Mesenchymal stem cell (in vitro differentiated cells and primary cell): ENCODE measurements at regions not wholly inside any gene's neighbourhood (a gene's known extent, or its start where the extent isn't known, plus 50 kb on each side); places are given as distances from the start of the nearest gene placed in this dataset.

Experiments used
- DNase-seq: peaks from one replicate; pipeline ENCODE4 v3.0.0-alpha.2; 2013
- H2AFZ ChIP-seq: one replicate; pipeline ENCODE4 v1.6.1; 2013; ENCODE audit warnings: low read depth, mild to moderate bottlenecking, control low read depth, inconsistent platforms, low read length, moderate library complexity
- H2AK5ac ChIP-seq: 2 replicates; pipeline ENCODE4 v1.6.1; 2013; ENCODE audit warnings: low read length, moderate library complexity, mild to moderate bottlenecking, inconsistent platforms; ENCODE audit not compliant: severe bottlenecking
- H2BK120ac ChIP-seq: one replicate; pipeline ENCODE4 v1.6.1; 2013; ENCODE audit warnings: low read depth, mild to moderate bottlenecking, inconsistent platforms, low read length, moderate library complexity
- H2BK12ac ChIP-seq, 2 experiments: one replicate each; pipeline ENCODE4 v1.6.1; 2013; ENCODE audit warnings: inconsistent platforms in 2 of 2, low read length in 2 of 2, mild to moderate bottlenecking in 2 of 2, moderate library complexity in 2 of 2, control low read depth in 1 of 2
- H2BK15ac ChIP-seq: one replicate; pipeline ENCODE4 v1.6.1; 2013; ENCODE audit warnings: mild to moderate bottlenecking, low read depth, inconsistent platforms; ENCODE audit not compliant: poor library complexity, severe bottlenecking
- H2BK5ac ChIP-seq: 2 replicates; pipeline ENCODE4 v1.6.1; 2013; ENCODE audit warnings: low read depth, mild to moderate bottlenecking, low read length, control low read depth, inconsistent platforms; ENCODE audit not compliant: poor library complexity, severe bottlenecking
- H3K14ac ChIP-seq, 2 experiments: one replicate each; pipeline ENCODE4 v1.6.1; 2013; ENCODE audit warnings: inconsistent platforms in 2 of 2, low read length in 2 of 2, control low read depth in 1 of 2, mild to moderate bottlenecking in 1 of 2, moderate library complexity in 1 of 2
- H3K18ac ChIP-seq, 2 experiments: one replicate each; pipeline ENCODE4 v1.6.1; 2013; ENCODE audit warnings: inconsistent platforms in 2 of 2, low read length in 2 of 2, control low read depth in 1 of 2, low read depth in 1 of 2, mild to moderate bottlenecking in 1 of 2
- H3K23ac ChIP-seq, 2 experiments: one replicate each; pipeline ENCODE4 v1.6.1; 2013; ENCODE audit warnings: inconsistent platforms in 2 of 2, low read length in 2 of 2, mild to moderate bottlenecking in 2 of 2, moderate library complexity in 2 of 2, control low read depth in 1 of 2
- H3K27ac ChIP-seq: 2 replicates; pipeline ENCODE4 v1.5.1; 2013; ENCODE audit warnings: mild to moderate bottlenecking, moderate library complexity, low read length, control low read depth, inconsistent platforms; ENCODE audit not compliant: poor library complexity, severe bottlenecking
- H3K27me3 ChIP-seq, 2 experiments: 2 replicates each; pipeline versions ENCODE4 v1.6.1 to v1.7.0; 2013; ENCODE audit warnings: low read length in 2 of 2, mild to moderate bottlenecking in 2 of 2, moderate library complexity in 2 of 2, control low read depth in 1 of 2, inconsistent platforms in 1 of 2; ENCODE audit not compliant: control insufficient read depth in 1 of 2, insufficient read depth in 1 of 2
- H3K36me3 ChIP-seq, 2 experiments: 2 replicates each; pipeline versions ENCODE4 v1.6.1 to v1.7.0; 2013; ENCODE audit warnings: low read length in 2 of 2, control low read depth in 1 of 2, inconsistent platforms in 1 of 2, low read depth in 1 of 2, mild to moderate bottlenecking in 1 of 2; ENCODE audit not compliant: insufficient read depth in 2 of 2, control insufficient read depth in 1 of 2
- H3K4ac ChIP-seq, 2 experiments: one replicate each; pipeline ENCODE4 v1.6.1; 2013; ENCODE audit warnings: inconsistent platforms in 2 of 2, low read length in 2 of 2, mild to moderate bottlenecking in 2 of 2, moderate library complexity in 2 of 2, control low read depth in 1 of 2, low read depth in 1 of 2
- H3K4me1 ChIP-seq: 2 replicates; pipeline ENCODE4 v1.6.1; 2013; ENCODE audit warnings: low read depth, low read length, control low read depth; ENCODE audit not compliant: control insufficient read depth, insufficient read depth
- H3K4me2 ChIP-seq: 2 replicates; pipeline ENCODE4 v1.6.1; 2013; ENCODE audit warnings: low read length, mild to moderate bottlenecking, inconsistent platforms; ENCODE audit not compliant: poor library complexity, severe bottlenecking
- H3K4me3 ChIP-seq, 2 experiments: 2 replicates each; pipeline versions ENCODE4 v1.5.1 to v1.7.0; 2013; ENCODE audit warnings: low read length in 2 of 2, mild to moderate bottlenecking in 2 of 2, control low read depth in 1 of 2, low read depth in 1 of 2; ENCODE audit not compliant: insufficient read depth in 1 of 2
- H3K79me1 ChIP-seq: replicated peaks from 2 replicates; pipeline ENCODE4 v1.6.1; 2013; ENCODE audit warnings: mild to moderate bottlenecking, control low read depth, low read length, inconsistent platforms; ENCODE audit not compliant: poor library complexity, severe bottlenecking
- H3K9ac ChIP-seq: 2 replicates; pipeline ENCODE4 v1.7.0; 2013; ENCODE audit warnings: mild to moderate bottlenecking, low read length, moderate library complexity
- H3K9me3 ChIP-seq: 2 replicates; pipeline ENCODE4 v1.7.0; 2013; ENCODE audit warnings: mild to moderate bottlenecking, low read length; ENCODE audit not compliant: control insufficient read depth
- H4K8ac ChIP-seq: one replicate; pipeline ENCODE4 v1.6.1; 2013; ENCODE audit warnings: inconsistent platforms, mild to moderate bottlenecking, low read length, moderate library complexity
- H4K91ac ChIP-seq: one replicate; pipeline ENCODE4 v1.6.1; 2013; ENCODE audit warnings: mild to moderate bottlenecking, low read length, inconsistent platforms
- WGBS: methylation state at CpG from one replicate; pipeline ENCODE4 v1.1.7; 2013; ENCODE audit warnings: mixed read lengths; 5-methylcytosine and 5-hydroxymethylcytosine counted together

GRCh38 chr15:53225781-53226180 lies 435.6 kb upstream of the ONECUT1 start:
- H4K8ac ChIP-seq = no peak overlapping the region
- no peak for DNase-seq
- H3K14ac ChIP-seq = no peak overlapping the region
- H2BK5ac ChIP-seq = no peak overlapping the region
- no peak overlapping the region for H2BK12ac ChIP-seq
- no peak overlapping the region for H3K18ac ChIP-seq
- no peaks in the 10 kb centered on the region for H3K36me3 ChIP-seq
- H3K4ac ChIP-seq = no peak overlapping the region
- no peak overlapping the region for H3K4me3 ChIP-seq
- H3K4me2 ChIP-seq = no peak overlapping the region
- no peaks in the 10 kb centered on the region for H3K27me3 ChIP-seq
- H3K27ac ChIP-seq = no peak overlapping the region
- H3K4me1 ChIP-seq = no peaks in the 10 kb centered on the region
- no CpG with 5 or more reads among the region's 3 CpGs for WGBS
- no peak overlapping the region for H2AFZ ChIP-seq
- no peak overlapping the region for H2BK15ac ChIP-seq
- no peak overlapping the region for H2AK5ac ChIP-seq
- H2BK120ac ChIP-seq = no peak overlapping the region
- peaks cover 3% of the 10 kb centered on the region for H3K9me3 ChIP-seq
- no peak overlapping the region for H3K23ac ChIP-seq
- H3K79me1 ChIP-seq = no peaks in the 10 kb centered on the region
- H3K9ac ChIP-seq = no peak overlapping the region
- H4K91ac ChIP-seq = no peak overlapping the region

GRCh38 chr15:53224371-53224770 lies 434.2 kb upstream of the ONECUT1 start:
- Histone ChIP-seq H2AK5ac (no peak overlapping the region), H3K79me1 (no peaks in the 10 kb centered on the region)

GRCh38 chr15:53223815-53224214 lies 433.7 kb upstream of the ONECUT1 start:
- Histone ChIP-seq H3K9ac (no peak overlapping the region), H4K91ac (no peak overlapping the region), H3K36me3 (no peaks in the 10 kb centered on the region), H2BK5ac (no peak overlapping the region), H3K27me3 (no peaks in the 10 kb centered on the region), H3K9me3 (peaks cover 3% of the 10 kb centered on the region), H3K4me3 (no peak overlapping the region), H3K4me1 (no peaks in the 10 kb centered on the region), H2BK120ac (no peak overlapping the region), H3K18ac (no peak overlapping the region), H2AK5ac (no peak overlapping the region), H3K23ac (no peak overlapping the region), H2BK15ac (no peak overlapping the region), H4K8ac (no peak overlapping the region), H3K4me2 (no peak overlapping the region), H2BK12ac (no peak overlapping the region), H3K27ac (no peak overlapping the region), H2AFZ (no peak overlapping the region), H3K4ac (no peak overlapping the region), H3K14ac (no peak overlapping the region), H3K79me1 (no peaks in the 10 kb centered on the region)
- no CpG with 5 or more reads among the region's 1 CpG for WGBS
- no peak for DNase-seq

More at GRCh38 chr15:53224371-53224770, 434.2 kb upstream of the ONECUT1 start:
- Histone ChIP-seq H3K4me2 (no peak overlapping the region), H3K9me3 (peaks cover 3% of the 10 kb centered on the region), H2AFZ (no peak overlapping the region), H3K18ac (no peak overlapping the region), H4K91ac (no peak overlapping the region), H3K27me3 (no peaks in the 10 kb centered on the region), H3K14ac (no peak overlapping the region), H2BK12ac (no peak overlapping the region), H3K27ac (no peak overlapping the region), H2BK5ac (no peak overlapping the region), H3K4me3 (no peak overlapping the region), H2BK15ac (no peak overlapping the region), H3K4me1 (no peaks in the 10 kb centered on the region), H2BK120ac (no peak overlapping the region), H3K23ac (no peak overlapping the region), H3K4ac (no peak overlapping the region), H3K36me3 (no peaks in the 10 kb centered on the region), H3K9ac (no peak overlapping the region), H4K8ac (no peak overlapping the region)
- no peak for DNase-seq

GRCh38 chr15:53218666-53219580 lies 428.8 kb upstream of the ONECUT1 start:
- Histone ChIP-seq H4K8ac (no peak overlapping the region), H3K9me3 (no peaks in the 10 kb centered on the region), H3K4me1 (no peaks in the 10 kb centered on the region), H2AK5ac (no peak overlapping the region), H3K9ac (no peak overlapping the region), H2BK15ac (no peak overlapping the region), H3K27me3 (peaks cover 0 to 6% of the 10 kb centered on the region in 2 experiments), H4K91ac (no peak overlapping the region), H2BK12ac (no peak overlapping the region), H3K27ac (no peak overlapping the region), H3K14ac (no peak overlapping the region), H3K18ac (no peak overlapping the region), H2AFZ (no peak overlapping the region), H3K36me3 (no peaks in the 10 kb centered on the region), H3K4me2 (no peak overlapping the region), H3K79me1 (no peaks in the 10 kb centered on the region), H3K4ac (no peak overlapping the region), H2BK120ac (no peak overlapping the region), H2BK5ac (no peak overlapping the region), H3K4me3 (no peak overlapping the region), H3K23ac (no peak overlapping the region)
- WGBS = 70% methylated on average over 4 of the region's 7 CpGs
- DNase-seq = no peak
